ENCODE measurements at regions not wholly inside any gene's neighbourhood (a gene's known extent, or its start where the extent isn't known, plus 50 kb on each side); places are given as distances from the start of the nearest gene placed in this dataset.

- H3K4me3 ChIP-seq (ENCODE audit: low read depth, low read length), result no peak overlapping the region
- DNase-seq (ENCODE audit: low read depth), result no peak
- H3K36me3 ChIP-seq (ENCODE audit: control insufficient read depth, insufficient read depth, low read length), result no peaks in the 10 kb centered on the region
- no peaks in the 10 kb centered on the region for H3K27me3 ChIP-seq (ENCODE audit: control insufficient read depth, insufficient read depth, low read length)
- TF ChIP-seq CTCF (IDR thresholded peaks at IDR 0.05; ENCODE audit: insufficient read depth, low read length, poor library complexity, severe bottlenecking), result no peak
Observed at GRCh38 chr1:39150779-39151178, 53.7 kb upstream of the MACF1 start.

GRCh38 chr1:39151267-39151666 is 53.2 kb upstream of the MACF1 start:
- Histone ChIP-seq H3K36me3 (ENCODE audit: control insufficient read depth, insufficient read depth, low read length) (no peaks in the 10 kb centered on the region), H3K4me3 (ENCODE audit: low read depth, low read length) (no peak overlapping the region), H3K27me3 (ENCODE audit: control insufficient read depth, insufficient read depth, low read length) (no peaks in the 10 kb centered on the region)
- no peak for DNase-seq (ENCODE audit: low read depth)
- no peak for TF ChIP-seq CTCF (IDR thresholded peaks at IDR 0.05; ENCODE audit: insufficient read depth, low read length, poor library complexity, severe bottlenecking)

GRCh38 chr1:39152923-39153322 is 51.6 kb upstream of the MACF1 start:
- DNase-seq (ENCODE audit: low read depth), result no peak
- Histone ChIP-seq H3K27me3 (ENCODE audit: control insufficient read depth, insufficient read depth, low read length) (no peaks in the 10 kb centered on the region), H3K36me3 (ENCODE audit: control insufficient read depth, insufficient read depth, low read length) (no peaks in the 10 kb centered on the region), H3K4me3 (ENCODE audit: low read depth, low read length) (no peak overlapping the region)
- no peak for TF ChIP-seq CTCF (IDR thresholded peaks at IDR 0.05; ENCODE audit: insufficient read depth, low read length, poor library complexity, severe bottlenecking)

DNA sequence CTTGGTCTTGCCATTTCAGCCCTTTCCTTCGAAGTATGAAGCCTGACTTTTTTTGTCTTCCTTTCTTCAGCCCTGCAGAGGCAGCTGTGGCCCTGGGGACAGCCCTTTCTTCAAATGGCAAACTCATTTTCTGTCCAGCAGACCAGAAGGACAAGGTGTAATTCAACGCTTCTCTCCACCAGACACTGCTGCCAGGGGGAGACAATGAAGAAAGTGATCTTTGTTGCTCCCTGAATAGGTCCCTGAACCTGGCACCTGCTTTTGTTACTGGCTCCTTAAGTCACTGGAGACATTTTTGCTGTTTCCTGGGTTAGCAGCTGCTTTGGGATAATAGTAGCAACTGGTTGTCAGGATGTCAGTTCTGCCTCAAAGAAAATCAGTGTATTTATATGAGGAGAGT is 50.8 kb upstream of the MACF1 start:
- no peak for DNase-seq (ENCODE audit: low read depth)
- Histone ChIP-seq H3K27me3 (ENCODE audit: control insufficient read depth, insufficient read depth, low read length) (no peaks in the 10 kb centered on the region), H3K4me3 (ENCODE audit: low read depth, low read length) (no peak overlapping the region), H3K36me3 (ENCODE audit: control insufficient read depth, insufficient read depth, low read length) (no peaks in the 10 kb centered on the region)
- no peak for TF ChIP-seq CTCF (IDR thresholded peaks at IDR 0.05; ENCODE audit: insufficient read depth, low read length, poor library complexity, severe bottlenecking)

- no peak for DNase-seq (ENCODE audit: low read depth)
- no peak for TF ChIP-seq CTCF (IDR thresholded peaks at IDR 0.05; ENCODE audit: insufficient read depth, low read length, poor library complexity, severe bottlenecking)
- no peak overlapping the region for H3K4me3 ChIP-seq (ENCODE audit: low read depth, low read length)
- H3K36me3 ChIP-seq (ENCODE audit: control insufficient read depth, insufficient read depth, low read length), result no peaks in the 10 kb centered on the region
- H3K27me3 ChIP-seq (ENCODE audit: control insufficient read depth, insufficient read depth, low read length), result no peaks in the 10 kb centered on the region
Observed at GRCh38 chr1:39154553-39155421, 49.7 kb upstream of the MACF1 start.
